Panc1 (cell line): ENCODE measurements at regions not wholly inside any gene's neighbourhood (a gene's known extent, or its start where the extent isn't known, plus 50 kb on each side); places are given as distances from the start of the nearest gene placed in this dataset.

Source experiments
- ATAC-seq: fragments of 200-7000 bp; cut with Tn5 transposase; 2 replicates; pipeline ENCODE4 v1.9.1; 2020; ENCODE audit warnings: mild to moderate bottlenecking, moderate library complexity
- BruUV-seq: library from RNA; stranded (reverse); fragments of 400-500 nt; replicated peaks from 2 replicates; lab custom pipeline; 2021; lab: Mats Ljungman, UMichigan
- CTCF ChIA-PET: fragments of 300-600 bp; sonication (Branson Sonifier 250); formaldehyde crosslinking; loops from one replicate; lab custom pipeline; 2022; ENCODE audit warnings: antibody characterized with exemption; lab: Charles Lee
- POLR2A ChIA-PET: fragments of 300-600 bp; sonication (Branson Sonifier 250); formaldehyde crosslinking; loops from one replicate; lab custom pipeline; 2022; ENCODE audit warnings: antibody characterized with exemption; lab: Charles Lee
- DNase-seq: peaks from one replicate; pipeline ENCODE4 v3.0.0-alpha.2; 2010; ENCODE audit warnings: low read depth, low spot score
- H3K27ac ChIP-seq: 2 replicates; pipeline ENCODE4 v1.5.1; 2011; ENCODE audit warnings: mild to moderate bottlenecking, low read length, inconsistent platforms
- H3K27me3 ChIP-seq: fragments of 200-500 bp; sonication (Bioruptor generic); 2 replicates; pipeline ENCODE4 v1.6.0; 2014; ENCODE audit warnings: low read length, inconsistent platforms; ENCODE audit not compliant: control insufficient read depth, insufficient read depth
- H3K36me3 ChIP-seq: fragments of 200-500 bp; sonication (Bioruptor generic); 2 replicates; pipeline ENCODE4 v1.5.1; 2014; ENCODE audit warnings: inconsistent platforms, mild to moderate bottlenecking, low read length, moderate library complexity; ENCODE audit not compliant: control insufficient read depth, insufficient read depth
- H3K4me1 ChIP-seq: 2 replicates; pipeline ENCODE4 v1.5.1; 2011; ENCODE audit warnings: inconsistent platforms, mild to moderate bottlenecking, low read length, moderate library complexity; ENCODE audit not compliant: control insufficient read depth, insufficient read depth
- H3K4me3 ChIP-seq, 2 experiments: 2 replicates each; pipeline ENCODE4 v1.5.1; 2011 to 2012; ENCODE audit warnings: low read depth in 2 of 2, low read length in 2 of 2, mild to moderate bottlenecking in 2 of 2, inconsistent platforms in 1 of 2, moderate library complexity in 1 of 2
- H3K9me3 ChIP-seq: fragments of 200-500 bp; sonication (Bioruptor generic); 2 replicates; pipeline ENCODE4 v1.5.1; 2014; ENCODE audit warnings: low read depth, mild to moderate bottlenecking, inconsistent platforms, low read length, moderate library complexity; ENCODE audit not compliant: control insufficient read depth, insufficient read depth
- POLR2AphosphoS5 ChIP-seq: IDR thresholded peaks from 2 replicates; pipeline ENCODE4 v1.6.1; 2012; ENCODE audit warnings: mild to moderate bottlenecking, low read depth, low read length, moderate library complexity
- SIN3A ChIP-seq: IDR thresholded peaks from 2 replicates; pipeline ENCODE4 v1.6.1; 2012; ENCODE audit warnings: low read depth, mild to moderate bottlenecking, low read length, moderate library complexity, borderline replicate concordance; ENCODE audit not compliant: insufficient read depth
- TCF7L2 ChIP-seq: IDR thresholded peaks from 2 replicates; pipeline ENCODE4 v1.6.1; 2011; ENCODE audit warnings: mild to moderate bottlenecking, low read depth, low read length, inconsistent platforms
- in situ Hi-C: cut with HindIII; loops from 2 replicates; pipeline ENCODE4 v1.10.0; 2016; ENCODE audit warnings: low sequenced_read_pairs, low pct_unique_long_range_greater_than_20kb
- intact Hi-C: fragments of 100-400 bp; cut with micrococcal nuclease; formaldehyde crosslinking; loops from one replicate; pipeline ENCODE4 v1.10.0; 2022; ENCODE audit not compliant: unreplicated experiment
- TF ChIP-seq, protein P1 (sequence below), 2 experiments: IDR thresholded peaks; 2 replicates each; pipeline ENCODE4 v1.6.1; 2011 to 2012; ENCODE audit warnings: low read depth in 2 of 2, control low read depth in 1 of 2, low read length in 1 of 2, mild to moderate bottlenecking in 1 of 2, moderate library complexity in 1 of 2; ENCODE audit not compliant: insufficient read depth in 1 of 2
- TF ChIP-seq, protein P2 (sequence below): fragments of 450-650 bp; IDR thresholded peaks from 2 replicates; pipeline ENCODE4 v1.5.1; 2017; ENCODE audit warnings: mild to moderate bottlenecking

DNA sequence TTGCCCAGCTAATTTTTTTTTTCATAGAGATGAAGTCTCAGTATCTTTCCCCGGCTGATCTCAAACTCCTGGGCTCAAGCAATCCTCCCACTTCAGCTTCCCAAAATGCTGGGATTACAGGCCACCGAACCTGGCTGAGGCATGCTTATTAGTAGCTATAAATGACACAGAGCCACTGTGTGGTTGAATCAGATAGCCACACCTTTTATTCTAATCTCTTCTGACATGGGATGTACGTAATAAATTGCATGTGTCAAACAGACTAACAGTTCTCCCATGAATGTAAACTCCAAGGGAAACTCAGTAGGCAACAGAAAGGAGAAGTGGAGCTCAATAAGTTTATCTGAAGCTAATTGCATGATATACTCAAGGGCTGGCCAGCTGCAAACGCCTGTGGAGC lies 139.8 kb upstream of the VCX3A start:
- ChIA-PET CTCF (no interaction called here), POLR2A (no interaction called here)
- no peak overlapping the region for H3K4me3 ChIP-seq
- H3K9me3 ChIP-seq: no peaks in the 10 kb centered on the region
- H3K27ac ChIP-seq: no peak overlapping the region
- intact Hi-C loops (no loop called here), in situ Hi-C loops (no loop called here)
- no peak for ATAC-seq
- no peaks in the 10 kb centered on the region for H3K36me3 ChIP-seq
- no peak for DNase-seq
- TF ChIP-seq, protein P1, sequence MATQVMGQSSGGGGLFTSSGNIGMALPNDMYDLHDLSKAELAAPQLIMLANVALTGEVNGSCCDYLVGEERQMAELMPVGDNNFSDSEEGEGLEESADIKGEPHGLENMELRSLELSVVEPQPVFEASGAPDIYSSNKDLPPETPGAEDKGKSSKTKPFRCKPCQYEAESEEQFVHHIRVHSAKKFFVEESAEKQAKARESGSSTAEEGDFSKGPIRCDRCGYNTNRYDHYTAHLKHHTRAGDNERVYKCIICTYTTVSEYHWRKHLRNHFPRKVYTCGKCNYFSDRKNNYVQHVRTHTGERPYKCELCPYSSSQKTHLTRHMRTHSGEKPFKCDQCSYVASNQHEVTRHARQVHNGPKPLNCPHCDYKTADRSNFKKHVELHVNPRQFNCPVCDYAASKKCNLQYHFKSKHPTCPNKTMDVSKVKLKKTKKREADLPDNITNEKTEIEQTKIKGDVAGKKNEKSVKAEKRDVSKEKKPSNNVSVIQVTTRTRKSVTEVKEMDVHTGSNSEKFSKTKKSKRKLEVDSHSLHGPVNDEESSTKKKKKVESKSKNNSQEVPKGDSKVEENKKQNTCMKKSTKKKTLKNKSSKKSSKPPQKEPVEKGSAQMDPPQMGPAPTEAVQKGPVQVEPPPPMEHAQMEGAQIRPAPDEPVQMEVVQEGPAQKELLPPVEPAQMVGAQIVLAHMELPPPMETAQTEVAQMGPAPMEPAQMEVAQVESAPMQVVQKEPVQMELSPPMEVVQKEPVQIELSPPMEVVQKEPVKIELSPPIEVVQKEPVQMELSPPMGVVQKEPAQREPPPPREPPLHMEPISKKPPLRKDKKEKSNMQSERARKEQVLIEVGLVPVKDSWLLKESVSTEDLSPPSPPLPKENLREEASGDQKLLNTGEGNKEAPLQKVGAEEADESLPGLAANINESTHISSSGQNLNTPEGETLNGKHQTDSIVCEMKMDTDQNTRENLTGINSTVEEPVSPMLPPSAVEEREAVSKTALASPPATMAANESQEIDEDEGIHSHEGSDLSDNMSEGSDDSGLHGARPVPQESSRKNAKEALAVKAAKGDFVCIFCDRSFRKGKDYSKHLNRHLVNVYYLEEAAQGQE (IDR thresholded peaks at IDR 0.05; ENCODE audit: insufficient read depth in 1 of 2, low read depth in 2 of 2, low read length in 1 of 2): no peak
- TF ChIP-seq SIN3A (no peak), TCF7L2 (no peak), POLR2AphosphoS5 (no peak)
- TF ChIP-seq, protein P2, sequence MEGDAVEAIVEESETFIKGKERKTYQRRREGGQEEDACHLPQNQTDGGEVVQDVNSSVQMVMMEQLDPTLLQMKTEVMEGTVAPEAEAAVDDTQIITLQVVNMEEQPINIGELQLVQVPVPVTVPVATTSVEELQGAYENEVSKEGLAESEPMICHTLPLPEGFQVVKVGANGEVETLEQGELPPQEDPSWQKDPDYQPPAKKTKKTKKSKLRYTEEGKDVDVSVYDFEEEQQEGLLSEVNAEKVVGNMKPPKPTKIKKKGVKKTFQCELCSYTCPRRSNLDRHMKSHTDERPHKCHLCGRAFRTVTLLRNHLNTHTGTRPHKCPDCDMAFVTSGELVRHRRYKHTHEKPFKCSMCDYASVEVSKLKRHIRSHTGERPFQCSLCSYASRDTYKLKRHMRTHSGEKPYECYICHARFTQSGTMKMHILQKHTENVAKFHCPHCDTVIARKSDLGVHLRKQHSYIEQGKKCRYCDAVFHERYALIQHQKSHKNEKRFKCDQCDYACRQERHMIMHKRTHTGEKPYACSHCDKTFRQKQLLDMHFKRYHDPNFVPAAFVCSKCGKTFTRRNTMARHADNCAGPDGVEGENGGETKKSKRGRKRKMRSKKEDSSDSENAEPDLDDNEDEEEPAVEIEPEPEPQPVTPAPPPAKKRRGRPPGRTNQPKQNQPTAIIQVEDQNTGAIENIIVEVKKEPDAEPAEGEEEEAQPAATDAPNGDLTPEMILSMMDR: no peak
- no peaks in the 10 kb centered on the region for H3K4me1 ChIP-seq
- BruUV-seq: no TSS peak
- H3K27me3 ChIP-seq: no peaks in the 10 kb centered on the region

DNA sequence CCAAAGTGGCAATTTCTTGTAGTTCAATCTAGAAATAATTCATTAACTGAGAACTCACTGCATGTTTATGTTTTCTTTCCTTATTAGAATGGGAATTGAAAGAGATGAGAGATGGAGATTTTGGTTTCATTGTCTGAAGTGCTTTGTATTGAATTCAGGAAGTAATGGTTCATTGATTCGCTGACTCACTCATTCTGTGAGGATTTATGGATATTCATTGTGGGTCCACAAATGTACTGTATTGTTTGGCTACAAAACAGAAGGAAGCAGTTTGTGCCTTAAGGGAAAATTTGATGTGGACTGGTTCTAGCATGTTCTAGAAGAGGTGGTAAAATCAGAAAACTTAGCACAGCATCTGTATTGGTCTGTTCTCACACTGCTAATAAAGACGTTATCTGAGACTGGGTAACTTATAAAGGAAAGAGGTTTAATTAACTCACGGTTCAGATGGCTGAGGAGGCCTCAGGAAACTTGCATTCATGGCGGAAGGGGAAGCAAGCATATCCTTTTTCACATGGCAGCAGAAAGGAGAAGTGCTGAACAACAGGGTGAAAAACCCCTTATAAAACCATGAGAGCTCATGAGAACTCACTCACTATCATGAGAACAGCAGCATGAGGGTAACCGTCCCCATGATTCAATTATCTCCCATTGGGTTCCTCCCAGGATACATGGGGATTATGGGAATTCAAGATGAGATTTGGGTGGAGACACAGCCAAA lies 132.3 kb upstream of the VCX3A start:
- H3K9me3 ChIP-seq: no peaks in the 10 kb centered on the region
- H3K36me3 ChIP-seq: no peaks in the 10 kb centered on the region
- TF ChIP-seq POLR2AphosphoS5: no peak
- no peak for TF ChIP-seq SIN3A
- TF ChIP-seq, protein P1 (IDR thresholded peaks at IDR 0.05; ENCODE audit: insufficient read depth in 1 of 2, low read depth in 2 of 2, low read length in 1 of 2): no peak
- TF ChIP-seq, protein P2: no peak
- TF ChIP-seq TCF7L2: no peak
- in situ Hi-C loops (no loop called here), intact Hi-C loops (no loop called here)
- no peak overlapping the region for H3K27ac ChIP-seq
- DNase-seq (no peak), ATAC-seq (no peak)
- ChIA-PET POLR2A (no interaction called here), CTCF (no interaction called here)
- no peaks in the 10 kb centered on the region for H3K27me3 ChIP-seq
- H3K4me3 ChIP-seq: no peak overlapping the region
- BruUV-seq: no TSS peak
- no peaks in the 10 kb centered on the region for H3K4me1 ChIP-seq
